HG03469 (cell line): ENCODE measurements at regions not wholly inside any gene's neighbourhood (a gene's known extent, or its start where the extent isn't known, plus 50 kb on each side); places are given as distances from the start of the nearest gene placed in this dataset.
"Not testable (repeated sequence)": the region's sequence is repeated elsewhere in the genome, so short reads cannot be mapped to it uniquely, and the experiment has no call there.

Source experiments
- ATAC-seq: cut with Tn5 transposase; IDR thresholded peaks from one replicate; pipeline ENCODE4 v1.9.1; 2021; ENCODE audit warnings: mild to moderate bottlenecking, moderate library complexity, moderate number of reproducible peaks; ENCODE audit not compliant: unreplicated experiment

GRCh38 chr4:189780391-189780790 lies 160.3 kb upstream of the FRG1 start:
- ATAC-seq, result no peak

- ATAC-seq, result no peak
Measured at GRCh38 chr4:189784651-189785050, 156.0 kb upstream of the FRG1 start.

GRCh38 chr4:189785257-189785656 lies 155.4 kb upstream of the FRG1 start:
- ATAC-seq, result no peak

GRCh38 chr4:189786447-189786846 lies 154.2 kb upstream of the FRG1 start:
- no peak for ATAC-seq

GRCh38 chr4:189787216-189788031 lies 153.2 kb upstream of the FRG1 start:
- ATAC-seq, result no peak

GRCh38 chr4:189792924-189793618 lies 147.6 kb upstream of the FRG1 start:
- peak; percentile 81 for ATAC-seq

- no peak for ATAC-seq
Measured at GRCh38 chr4:189800545-189801088, 140.1 kb upstream of the FRG1 start.

- ATAC-seq, result no peak
Measured at GRCh38 chr4:189802884-189803283, 137.8 kb upstream of the FRG1 start.

GRCh38 chr4:189804894-189805293 lies 135.8 kb upstream of the FRG1 start:
- ATAC-seq, result no peak

GRCh38 chr4:189806506-189806905 lies 134.2 kb upstream of the FRG1 start:
- ATAC-seq, result no peak

- ATAC-seq, result no peak
Measured at GRCh38 chr4:189807031-189807430, 133.6 kb upstream of the FRG1 start.

GRCh38 chr4:189809241-189809735 lies 131.4 kb upstream of the FRG1 start:
- ATAC-seq, result no peak

GRCh38 chr4:189809839-189810238 lies 130.8 kb upstream of the FRG1 start:
- no peak for ATAC-seq

- not testable (repeated sequence) for ATAC-seq
Measured at GRCh38 chr4:189810318-189811181, 130.1 kb upstream of the FRG1 start.

GRCh38 chr4:189815404-189816192 lies 125.1 kb upstream of the FRG1 start:
- ATAC-seq, result no peak

- no peak for ATAC-seq
Measured at GRCh38 chr4:189822326-189822725, 118.3 kb upstream of the FRG1 start.

GRCh38 chr4:189823591-189823990 lies 117.1 kb upstream of the FRG1 start:
- ATAC-seq, result no peak

- ATAC-seq, result no peak
Measured at GRCh38 chr4:189825466-189825865, 115.2 kb upstream of the FRG1 start.

GRCh38 chr4:189826657-189827056 lies 114.0 kb upstream of the FRG1 start:
- no peak for ATAC-seq

- ATAC-seq, result no peak
Measured at GRCh38 chr4:189828081-189828697, 112.5 kb upstream of the FRG1 start.
